Neural progenitor cell (in vitro differentiated cells): ENCODE measurements at regions not wholly inside any gene's neighbourhood (a gene's known extent, or its start where the extent isn't known, plus 50 kb on each side); places are given as distances from the start of the nearest gene placed in this dataset.

Experiments
- DNase-seq: peaks from one replicate; pipeline ENCODE4 v3.0.0-alpha.2; 2016; ENCODE audit warnings: low spot score
- H2AFZ ChIP-seq: fragments of 200-600 bp; sonication (generic); replicated peaks from 2 replicates; pipeline ENCODE4 v1.6.1; 2016; ENCODE audit warnings: antibody characterized with exemption
- H3F3A ChIP-seq: fragments of 200-600 bp; sonication (generic); 2 replicates; pipeline ENCODE4 v1.6.1; 2016; ENCODE audit warnings: antibody characterized with exemption, low read depth
- H3K27ac ChIP-seq: fragments of 200-600 bp; sonication (generic); 2 replicates; pipeline ENCODE4 v1.5.1; 2016; ENCODE audit warnings: mild to moderate bottlenecking
- H3K27me3 ChIP-seq: fragments of 200-600 bp; sonication (generic); 2 replicates; pipeline ENCODE4 v1.6.1; 2016; ENCODE audit warnings: mild to moderate bottlenecking, moderate library complexity
- H3K36me3 ChIP-seq: fragments of 200-600 bp; sonication (generic); 2 replicates; pipeline ENCODE4 v1.5.1; 2016
- H3K4me1 ChIP-seq: fragments of 200-600 bp; sonication (generic); 2 replicates; pipeline ENCODE4 v1.6.1; 2016; ENCODE audit warnings: mixed run types
- H3K4me2 ChIP-seq: fragments of 200-600 bp; sonication (generic); 2 replicates; pipeline ENCODE4 v1.6.1; 2016
- H3K4me3 ChIP-seq: fragments of 200-600 bp; sonication (generic); 2 replicates; pipeline ENCODE4 v1.5.1; 2016
- H3K79me2 ChIP-seq: fragments of 200-600 bp; sonication (generic); 2 replicates; pipeline ENCODE4 v1.6.1; 2016; ENCODE audit warnings: low read depth
- H3K9ac ChIP-seq: fragments of 200-600 bp; sonication (generic); 2 replicates; pipeline ENCODE4 v1.6.1; 2016
- H3K9me3 ChIP-seq: fragments of 200-600 bp; sonication (generic); 2 replicates; pipeline ENCODE4 v1.5.1; 2016; ENCODE audit warnings: low read depth
- H4K20me1 ChIP-seq: fragments of 200-600 bp; sonication (generic); 2 replicates; pipeline ENCODE4 v1.6.1; 2016; ENCODE audit warnings: low read depth
- H3K27ac Mint-ChIP-seq: 3 replicates; pipeline ENCODE4 v1.8.0; 2021; ENCODE audit warnings: mixed read lengths
- H3K27me3 Mint-ChIP-seq: 2 replicates; pipeline ENCODE4 v1.8.0; 2022; ENCODE audit warnings: low read depth, mild to moderate bottlenecking, inconsistent platforms, moderate library complexity, mixed read lengths; ENCODE audit not compliant: insufficient read depth
- H3K36me3 Mint-ChIP-seq: 3 replicates; pipeline ENCODE4 v1.8.0; 2021; ENCODE audit warnings: mixed read lengths
- H3K4me1 Mint-ChIP-seq: 3 replicates; pipeline ENCODE4 v1.8.0; 2021; ENCODE audit warnings: mixed read lengths
- H3K4me3 Mint-ChIP-seq: 3 replicates; pipeline ENCODE4 v1.8.0; 2021; ENCODE audit warnings: mild to moderate bottlenecking, moderate library complexity, mixed read lengths
- H3K9me3 Mint-ChIP-seq: 3 replicates; pipeline ENCODE4 v1.8.0; 2020; ENCODE audit warnings: mixed read lengths
- EZH2 ChIP-seq: fragments of 200-600 bp; sonication (generic); IDR thresholded peaks from 2 replicates; pipeline ENCODE4 v1.6.1; 2017; ENCODE audit warnings: antibody characterized with exemption, mild to moderate bottlenecking, moderate library complexity
- EZH2phosphoT487 ChIP-seq: fragments of 200-600 bp; sonication (generic); IDR thresholded peaks from 2 replicates; pipeline ENCODE4 v1.6.1; 2017; ENCODE audit warnings: antibody characterized with exemption
- TF ChIP-seq, protein P1 (sequence below): fragments of 200-600 bp; sonication (generic); IDR thresholded peaks from 2 replicates; pipeline ENCODE4 v1.5.1; 2017; ENCODE audit warnings: antibody characterized with exemption, mild to moderate bottlenecking

DNA sequence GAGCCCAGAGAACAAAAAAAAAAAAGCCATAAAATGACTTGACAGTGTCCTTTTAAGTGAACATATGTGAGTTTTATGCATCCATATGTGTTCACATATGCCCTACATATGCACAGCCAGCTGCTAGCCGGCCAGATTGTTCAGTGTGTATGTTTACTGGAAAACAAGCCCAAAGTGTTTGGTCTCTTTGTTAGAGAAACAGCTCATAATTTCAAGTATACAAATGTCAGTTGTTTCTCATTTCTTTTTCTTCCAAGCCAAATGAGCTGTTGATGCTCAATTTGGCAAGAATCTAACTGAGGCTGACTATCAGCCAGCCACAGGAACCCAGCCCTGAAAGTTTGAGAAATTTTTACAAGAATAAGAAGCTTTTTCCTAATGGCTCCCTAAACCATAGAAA is 60.8 kb upstream of the TSPAN8 start:
- H3K9ac ChIP-seq, result no peak overlapping the region
- no peaks in the 10 kb centered on the region for H3K9me3 ChIP-seq
- H3K36me3 Mint-ChIP-seq, result no peaks in the 10 kb centered on the region
- no peak overlapping the region for H2AFZ ChIP-seq
- peaks cover 7% of the 10 kb centered on the region for H3F3A ChIP-seq
- TF ChIP-seq, protein P1, sequence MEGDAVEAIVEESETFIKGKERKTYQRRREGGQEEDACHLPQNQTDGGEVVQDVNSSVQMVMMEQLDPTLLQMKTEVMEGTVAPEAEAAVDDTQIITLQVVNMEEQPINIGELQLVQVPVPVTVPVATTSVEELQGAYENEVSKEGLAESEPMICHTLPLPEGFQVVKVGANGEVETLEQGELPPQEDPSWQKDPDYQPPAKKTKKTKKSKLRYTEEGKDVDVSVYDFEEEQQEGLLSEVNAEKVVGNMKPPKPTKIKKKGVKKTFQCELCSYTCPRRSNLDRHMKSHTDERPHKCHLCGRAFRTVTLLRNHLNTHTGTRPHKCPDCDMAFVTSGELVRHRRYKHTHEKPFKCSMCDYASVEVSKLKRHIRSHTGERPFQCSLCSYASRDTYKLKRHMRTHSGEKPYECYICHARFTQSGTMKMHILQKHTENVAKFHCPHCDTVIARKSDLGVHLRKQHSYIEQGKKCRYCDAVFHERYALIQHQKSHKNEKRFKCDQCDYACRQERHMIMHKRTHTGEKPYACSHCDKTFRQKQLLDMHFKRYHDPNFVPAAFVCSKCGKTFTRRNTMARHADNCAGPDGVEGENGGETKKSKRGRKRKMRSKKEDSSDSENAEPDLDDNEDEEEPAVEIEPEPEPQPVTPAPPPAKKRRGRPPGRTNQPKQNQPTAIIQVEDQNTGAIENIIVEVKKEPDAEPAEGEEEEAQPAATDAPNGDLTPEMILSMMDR, result no peak
- TF ChIP-seq EZH2 (no peak), EZH2phosphoT487 (no peak)
- no peak overlapping the region for H3K4me3 Mint-ChIP-seq
- H3K27me3 ChIP-seq, result no peaks in the 10 kb centered on the region
- H3K27me3 Mint-ChIP-seq, result peaks cover 2% of the 10 kb centered on the region
- H3K27ac Mint-ChIP-seq, result no peak overlapping the region
- H3K79me2 ChIP-seq, result no peaks in the 10 kb centered on the region
- no peak for DNase-seq
- no peak overlapping the region for H3K4me2 ChIP-seq
- H3K36me3 ChIP-seq, result no peaks in the 10 kb centered on the region
- no peak overlapping the region for H3K4me3 ChIP-seq
- no peak overlapping the region for H3K27ac ChIP-seq
- H3K4me1 ChIP-seq, result peaks cover 21% of the 10 kb centered on the region
- no peaks in the 10 kb centered on the region for H3K9me3 Mint-ChIP-seq
- peaks cover 2% of the 10 kb centered on the region for H3K4me1 Mint-ChIP-seq
- H4K20me1 ChIP-seq, result no peaks in the 10 kb centered on the region

DNA sequence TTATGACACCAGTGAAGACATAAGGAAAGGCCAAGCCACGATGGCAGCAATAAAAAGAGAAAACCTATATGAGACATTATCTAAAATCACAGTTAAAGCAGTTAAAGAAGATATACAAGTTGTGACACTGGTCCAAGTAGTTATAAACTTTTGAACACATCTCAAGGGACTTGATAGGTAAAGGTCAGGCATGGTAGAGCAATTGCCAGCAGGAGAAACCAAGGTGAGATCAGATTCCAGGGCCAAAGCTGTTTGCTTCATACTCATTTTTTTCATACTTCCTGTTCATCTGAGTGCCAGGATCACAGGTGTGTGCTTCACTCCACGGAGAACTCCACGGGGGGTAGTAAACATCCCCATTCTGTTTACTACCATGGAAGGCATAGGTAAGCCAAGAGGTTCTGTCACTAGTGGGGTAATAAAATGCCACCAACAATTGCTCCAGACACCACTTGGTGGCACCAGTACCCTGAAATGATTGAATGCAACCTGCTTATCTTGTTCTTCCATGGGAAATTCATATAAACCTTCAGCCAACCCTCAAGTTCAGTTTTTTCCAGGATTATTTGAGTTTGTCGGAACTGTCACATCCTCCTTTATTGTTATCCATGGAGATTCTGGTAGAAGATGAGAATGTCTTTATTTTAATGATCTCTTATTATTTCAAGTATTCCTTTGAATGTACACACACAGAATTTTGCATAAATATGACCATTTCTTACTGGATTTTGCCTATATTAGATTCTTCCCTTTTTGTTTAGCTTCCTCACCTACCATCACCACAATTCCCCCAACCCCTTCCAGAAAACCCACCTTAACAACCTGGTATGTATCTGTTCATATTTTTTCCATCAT is 59.2 kb upstream of the TSPAN8 start:
- DNase-seq, result peak; percentile 35
- Histone ChIP-seq H3K4me3 (no peak overlapping the region), H3K36me3 (no peaks in the 10 kb centered on the region), H3K79me2 (no peaks in the 10 kb centered on the region), H3K9me3 (no peaks in the 10 kb centered on the region), H3K4me1 (peaks cover 21% of the 10 kb centered on the region), H3K9ac (no peak overlapping the region), H3K27ac (no peak overlapping the region), H3F3A (peaks cover 7% of the 10 kb centered on the region), H3K27me3 (no peaks in the 10 kb centered on the region), H2AFZ (peak overlapping the region; percentile 20), H3K4me2 (no peak overlapping the region), H4K20me1 (no peaks in the 10 kb centered on the region)
- Mint-ChIP-seq H3K9me3 (no peaks in the 10 kb centered on the region), H3K4me1 (peaks cover 2% of the 10 kb centered on the region), H3K27ac (no peak overlapping the region), H3K36me3 (no peaks in the 10 kb centered on the region), H3K4me3 (no peak overlapping the region), H3K27me3 (peaks cover 2% of the 10 kb centered on the region)
- no peak for TF ChIP-seq EZH2phosphoT487
- TF ChIP-seq, protein P1, result peak; percentile 57

DNA sequence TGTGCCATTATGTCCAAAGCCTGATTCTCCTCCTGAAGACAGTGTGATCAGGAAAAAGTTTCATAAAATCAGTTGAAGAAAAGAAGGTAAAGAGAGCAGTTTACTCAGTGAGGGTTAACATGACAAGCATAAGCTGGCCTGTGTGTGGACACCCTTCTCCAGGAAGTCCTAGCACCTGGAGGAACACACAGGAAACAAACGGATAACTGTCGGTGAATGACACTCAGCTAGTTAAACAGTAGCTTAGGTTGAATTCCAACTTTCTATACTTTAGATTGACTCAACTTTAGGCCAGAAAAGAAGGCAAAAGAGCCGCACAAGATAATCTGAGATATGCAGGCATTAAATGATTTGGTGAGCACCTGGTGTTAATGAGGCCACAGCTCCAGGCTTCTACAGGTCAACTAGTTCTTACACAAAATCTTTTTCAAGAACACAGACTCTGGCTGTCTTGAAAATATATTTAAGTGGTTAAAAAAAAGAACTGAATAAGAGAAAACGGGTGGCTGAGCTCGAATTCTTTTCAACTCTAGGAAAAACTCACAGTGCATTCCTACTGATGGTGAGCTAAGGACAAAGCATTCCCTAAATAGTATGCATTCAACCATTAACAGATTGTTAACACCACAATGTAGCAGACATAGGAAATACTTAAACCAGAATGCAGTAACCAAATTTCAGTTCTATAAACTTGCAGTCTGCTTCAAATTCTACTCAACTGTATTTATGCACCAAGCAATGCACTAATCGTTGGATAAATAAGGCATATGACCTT is 56.9 kb upstream of the TSPAN8 start:
- Histone ChIP-seq H2AFZ (peak overlapping the region; percentile 61), H3K4me2 (peak overlapping the region; percentile 66), H3K27ac (peak overlapping the region; percentile 91), H3K4me1 (peaks cover 14% of the 10 kb centered on the region), H4K20me1 (no peaks in the 10 kb centered on the region), H3K9ac (no peak overlapping the region), H3K79me2 (no peaks in the 10 kb centered on the region), H3K27me3 (no peaks in the 10 kb centered on the region), H3F3A (peaks cover 7% of the 10 kb centered on the region), H3K9me3 (no peaks in the 10 kb centered on the region), H3K36me3 (no peaks in the 10 kb centered on the region), H3K4me3 (no peak overlapping the region)
- Mint-ChIP-seq H3K4me1 (no peaks in the 10 kb centered on the region), H3K27ac (no peak overlapping the region), H3K36me3 (no peaks in the 10 kb centered on the region), H3K27me3 (no peaks in the 10 kb centered on the region), H3K4me3 (no peak overlapping the region), H3K9me3 (no peaks in the 10 kb centered on the region)
- no peak for TF ChIP-seq EZH2phosphoT487
- TF ChIP-seq, protein P1, result no peak
- no peak for TF ChIP-seq EZH2
- peak; percentile 70 for DNase-seq
